ENCODE measurements at regions not wholly inside any gene's neighbourhood (a gene's known extent, or its start where the extent isn't known, plus 50 kb on each side); places are given as distances from the start of the nearest gene placed in this dataset.

DNA sequence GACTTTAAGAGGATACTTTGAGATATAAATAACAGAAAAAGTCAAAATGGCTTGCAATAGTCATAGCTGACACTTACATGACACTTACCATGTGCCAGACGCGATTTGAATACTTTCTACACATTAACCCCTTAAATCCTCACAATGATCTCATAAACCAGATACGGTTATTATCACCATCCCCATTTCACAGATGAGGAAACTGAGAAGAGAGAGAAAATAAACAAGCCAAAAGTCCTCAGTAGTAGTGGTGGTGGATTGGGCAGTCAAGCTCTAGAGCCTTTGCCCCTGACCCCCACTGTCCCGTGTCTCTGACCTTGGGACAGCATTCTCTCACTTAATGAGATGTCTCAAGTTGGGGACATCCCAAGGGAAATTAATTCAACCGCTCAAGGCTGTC is 105.2 kb upstream of the TAF1B start:
- DNase-seq (no peak), ATAC-seq (no peak)
- H3K4me1 ChIP-seq = peaks cover 22 to 23% of the 10 kb centered on the region in 2 donors
- in situ Hi-C loops (cut with MboI; ENCODE audit: low sequenced_read_pairs in 4 of 4) (no loop called here), intact Hi-C loops (cut with DNase I; ENCODE audit: low total_unique reads) (loop anchor here (2.0 to 5.0 kb wide), 2 partner anchors 45 to 106 kb away; partner anchors contain the start of gene YWHAQ)
- H3K27ac ChIP-seq = peak overlapping the region; percentile 81 to 91 (median 86)
- H3K4me3 ChIP-seq = no peak overlapping the region
- peaks cover 0 to 6% (median 0%) of the 10 kb centered on the region in 3 donors for H3K9me3 ChIP-seq
- TF ChIP-seq, protein P1, sequence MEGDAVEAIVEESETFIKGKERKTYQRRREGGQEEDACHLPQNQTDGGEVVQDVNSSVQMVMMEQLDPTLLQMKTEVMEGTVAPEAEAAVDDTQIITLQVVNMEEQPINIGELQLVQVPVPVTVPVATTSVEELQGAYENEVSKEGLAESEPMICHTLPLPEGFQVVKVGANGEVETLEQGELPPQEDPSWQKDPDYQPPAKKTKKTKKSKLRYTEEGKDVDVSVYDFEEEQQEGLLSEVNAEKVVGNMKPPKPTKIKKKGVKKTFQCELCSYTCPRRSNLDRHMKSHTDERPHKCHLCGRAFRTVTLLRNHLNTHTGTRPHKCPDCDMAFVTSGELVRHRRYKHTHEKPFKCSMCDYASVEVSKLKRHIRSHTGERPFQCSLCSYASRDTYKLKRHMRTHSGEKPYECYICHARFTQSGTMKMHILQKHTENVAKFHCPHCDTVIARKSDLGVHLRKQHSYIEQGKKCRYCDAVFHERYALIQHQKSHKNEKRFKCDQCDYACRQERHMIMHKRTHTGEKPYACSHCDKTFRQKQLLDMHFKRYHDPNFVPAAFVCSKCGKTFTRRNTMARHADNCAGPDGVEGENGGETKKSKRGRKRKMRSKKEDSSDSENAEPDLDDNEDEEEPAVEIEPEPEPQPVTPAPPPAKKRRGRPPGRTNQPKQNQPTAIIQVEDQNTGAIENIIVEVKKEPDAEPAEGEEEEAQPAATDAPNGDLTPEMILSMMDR (IDR thresholded peaks at IDR 0.05 in 4 of 5, conservative IDR thresholded peaks at IDR 0.05 in 1 of 5) = no peak
- no peak for TF ChIP-seq POLR2A (IDR thresholded peaks at IDR 0.05)
- no peaks in the 10 kb centered on the region for H3K27me3 ChIP-seq
- H3K36me3 ChIP-seq = no peaks in the 10 kb centered on the region

DNA sequence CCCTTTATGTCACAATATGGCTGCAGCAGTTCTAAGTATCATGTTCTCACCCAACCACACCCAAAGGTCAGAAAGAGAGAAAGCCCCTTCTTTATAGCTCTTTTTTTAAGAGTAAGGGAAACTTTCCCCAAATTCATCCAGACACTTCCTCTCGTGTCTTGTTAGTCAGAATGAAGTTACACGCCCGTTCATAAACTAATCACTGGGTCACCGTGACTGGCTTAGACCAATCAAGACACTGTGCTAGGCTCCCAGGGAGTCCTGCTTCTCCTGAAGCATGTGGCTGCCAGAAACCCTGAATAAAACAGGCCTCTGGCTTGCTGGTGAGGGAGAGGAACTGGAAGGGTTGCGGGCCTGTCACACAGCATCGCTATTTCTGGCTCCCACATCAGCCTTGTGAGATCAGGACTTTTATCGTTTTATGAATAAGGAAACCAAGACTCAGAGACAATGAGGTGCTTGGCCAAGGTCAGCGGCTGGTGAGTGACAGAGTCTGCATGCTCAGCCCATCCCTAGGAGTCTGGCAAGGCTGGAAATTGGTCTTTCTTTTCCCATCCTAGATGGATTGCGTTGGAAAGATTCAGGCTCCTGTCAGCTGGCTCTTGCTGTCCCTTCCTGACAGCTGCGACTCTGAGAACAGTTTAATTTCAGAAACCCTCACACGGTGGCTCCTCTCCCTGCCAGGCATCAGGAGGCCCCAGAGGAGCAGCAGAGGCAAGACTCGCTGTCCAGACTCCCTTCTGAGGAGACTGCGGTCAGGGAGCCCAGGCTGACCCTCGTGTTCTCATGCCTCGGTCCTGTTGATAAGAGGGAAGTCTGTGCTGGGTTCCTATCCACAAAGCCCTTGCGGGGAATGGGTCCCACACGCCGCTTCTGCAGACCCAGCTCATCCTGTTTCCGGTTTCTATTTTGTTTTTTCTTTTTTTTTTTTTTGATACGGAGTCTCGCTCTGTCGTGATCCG is 104.5 kb upstream of the TAF1B start:
- Histone ChIP-seq H3K4me1 (peaks cover 22 to 23% of the 10 kb centered on the region in 2 donors), H3K9me3 (peaks cover 0 to 6% (median 0%) of the 10 kb centered on the region in 3 donors), H3K36me3 (no peaks in the 10 kb centered on the region), H3K27ac (peak overlapping the region; percentile 81 to 91 (median 86)), H3K27me3 (no peaks in the 10 kb centered on the region), H3K4me3 (peak overlapping the region; percentile 42 to 57 (median 50))
- TF ChIP-seq, protein P1 (IDR thresholded peaks at IDR 0.05 in 4 of 5, conservative IDR thresholded peaks at IDR 0.05 in 1 of 5) = no peak
- TF ChIP-seq POLR2A (IDR thresholded peaks at IDR 0.05) = peak; percentile 23 to 42
- intact Hi-C loops (cut with DNase I; ENCODE audit: low total_unique reads) (loop anchor here (2.0 to 5.0 kb wide), 2 partner anchors 46 to 107 kb away; partner anchors contain the start of gene YWHAQ), in situ Hi-C loops (cut with MboI; ENCODE audit: low sequenced_read_pairs in 4 of 4) (no loop called here)
- DNase-seq = peak; percentile 55 to 62
- peak; percentile 63 to 85 for ATAC-seq

GRCh38 chr2:9739531-9739964 is 103.7 kb upstream of the TAF1B start:
- ATAC-seq (peak; percentile 37 to 39), DNase-seq (peak; percentile 28 to 60)
- TF ChIP-seq, protein P1 (IDR thresholded peaks at IDR 0.05 in 4 of 5, conservative IDR thresholded peaks at IDR 0.05 in 1 of 5) = no peak
- no peak for TF ChIP-seq POLR2A (IDR thresholded peaks at IDR 0.05)
- in situ Hi-C loops (cut with MboI; ENCODE audit: low sequenced_read_pairs in 4 of 4) (no loop called here), intact Hi-C loops (cut with DNase I; ENCODE audit: low total_unique reads) (loop anchor here (2.0 to 5.0 kb wide), 2 partner anchors 47 to 107 kb away; partner anchors contain the start of gene YWHAQ)
- peak overlapping the region; percentile 81 to 91 (median 86) for H3K27ac ChIP-seq
- no peaks in the 10 kb centered on the region for H3K36me3 ChIP-seq
- H3K4me3 ChIP-seq = peak overlapping the region; percentile 42 to 57 (median 50)
- peaks cover 0 to under 1% (median 0%) of the 10 kb centered on the region in 3 donors for H3K9me3 ChIP-seq
- H3K27me3 ChIP-seq = no peaks in the 10 kb centered on the region
- peaks cover 22 to 23% of the 10 kb centered on the region in 2 donors for H3K4me1 ChIP-seq

DNA sequence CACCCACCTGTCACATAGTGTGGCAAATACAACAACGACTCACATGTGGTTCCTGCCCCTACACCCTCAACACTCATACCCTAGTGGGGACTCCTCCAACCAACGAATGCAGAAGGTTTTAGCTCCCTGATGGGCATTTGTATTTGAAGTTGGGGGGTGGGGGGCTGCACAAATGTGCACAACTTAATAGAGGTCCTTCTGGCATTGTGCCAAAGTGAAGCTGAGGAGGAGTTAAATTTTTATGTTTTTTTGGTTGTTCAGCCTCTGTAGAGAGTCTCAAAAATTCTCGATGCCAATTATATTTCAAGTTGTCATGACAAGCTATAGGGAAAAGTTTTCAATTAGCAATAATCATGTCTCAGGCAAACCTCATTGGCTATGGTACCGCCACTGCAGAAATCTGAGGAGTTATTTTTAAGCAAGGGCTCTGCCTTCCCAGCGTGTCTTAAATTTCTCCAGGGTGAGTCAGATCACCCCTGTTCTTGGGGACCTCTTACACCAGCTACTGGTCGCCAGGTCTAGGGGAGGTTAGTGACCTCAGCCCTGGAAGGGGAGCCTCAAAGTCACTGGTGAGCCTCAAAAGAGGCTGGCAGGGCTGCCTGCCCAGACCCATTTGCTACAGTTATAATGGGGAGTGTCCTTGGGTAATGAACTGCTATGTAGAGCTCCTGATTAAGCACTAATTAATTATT is 102.7 kb upstream of the TAF1B start:
- TF ChIP-seq, protein P1 (IDR thresholded peaks at IDR 0.05 in 4 of 5, conservative IDR thresholded peaks at IDR 0.05 in 1 of 5) = no peak
- no peak for TF ChIP-seq POLR2A (IDR thresholded peaks at IDR 0.05)
- Histone ChIP-seq H3K27me3 (no peaks in the 10 kb centered on the region), H3K4me1 (peaks cover 22 to 23% of the 10 kb centered on the region in 2 donors), H3K4me3 (no peak overlapping the region), H3K36me3 (no peaks in the 10 kb centered on the region), H3K27ac (peak overlapping the region; percentile 4 to 24 (median 16)), H3K9me3 (no peaks in the 10 kb centered on the region)
- intact Hi-C loops (cut with DNase I; ENCODE audit: low total_unique reads) = no loop called here
- DNase-seq (peak in 1 of 2 donors; percentile 63), ATAC-seq (peak in 1 of 2 donors; percentile 64)
- in situ Hi-C loops (cut with MboI; ENCODE audit: low sequenced_read_pairs in 4 of 4) = no loop called here
